Tibial artery (tissue), 4 donors: ENCODE measurements at regions not wholly inside any gene's neighbourhood (a gene's known extent, or its start where the extent isn't known, plus 50 kb on each side); places are given as distances from the start of the nearest gene placed in this dataset.

Experiments
- DNase-seq, 2 donors: peaks; one replicate each; pipeline ENCODE4 v3.0.0-alpha.2; 2019
- H3K27ac ChIP-seq, 2 donors: fragments of 200-600 bp; sonication (generic) in 1 of 2; 1 replicate in 1 of 2; 2 replicates in 1 of 2; pipeline ENCODE4 v1.5.1; 2018 to 2019; ENCODE audit warnings: mild to moderate bottlenecking in 1 of 2
- H3K27me3 ChIP-seq, 2 donors: fragments of 200-600 bp; sonication (generic) in 1 of 2; one replicate each; pipeline versions ENCODE4 v1.5.1 to v1.6.0; 2016 to 2019
- H3K36me3 ChIP-seq, 3 donors: fragments of 200-600 bp; sonication (generic) in 2 of 3; one replicate each; pipeline ENCODE4 v1.5.1; 2016 to 2019; ENCODE audit warnings: mild to moderate bottlenecking in 2 of 3
- H3K4me1 ChIP-seq, 4 donors: fragments of 200-600 bp; sonication (generic) in 2 of 4; 1 replicate in 3 of 4; 2 replicates in 1 of 4; pipeline ENCODE4 v1.5.1; 2016 to 2019
- H3K4me3 ChIP-seq, 2 donors: fragments of 200-600 bp; sonication (generic) in 1 of 2; 1 replicate in 1 of 2; 2 replicates in 1 of 2; pipeline ENCODE4 v1.5.1; 2018 to 2019; ENCODE audit warnings: mild to moderate bottlenecking in 2 of 2
- H3K9me3 ChIP-seq, 3 donors: fragments of 200-600 bp; sonication (generic) in 1 of 3; one replicate each; pipeline ENCODE4 v1.5.1; 2016 to 2019
- intact Hi-C: fragments of 100-400 bp; cut with DNase I; formaldehyde crosslinking; loops from one replicate; pipeline ENCODE4 v1.15.0; 2023; ENCODE audit warnings: low total_unique reads
- TF ChIP-seq, protein P1 (sequence below), 2 experiments: fragments of 200-600 bp in 1 of 2; fragments of 450-650 bp in 1 of 2; IDR thresholded peaks; one replicate each; pipeline ENCODE4 v1.5.1; 2017 to 2019; ENCODE audit warnings: antibody characterized with exemption in 2 of 2, mild to moderate bottlenecking in 1 of 2, moderate library complexity in 1 of 2

DNA sequence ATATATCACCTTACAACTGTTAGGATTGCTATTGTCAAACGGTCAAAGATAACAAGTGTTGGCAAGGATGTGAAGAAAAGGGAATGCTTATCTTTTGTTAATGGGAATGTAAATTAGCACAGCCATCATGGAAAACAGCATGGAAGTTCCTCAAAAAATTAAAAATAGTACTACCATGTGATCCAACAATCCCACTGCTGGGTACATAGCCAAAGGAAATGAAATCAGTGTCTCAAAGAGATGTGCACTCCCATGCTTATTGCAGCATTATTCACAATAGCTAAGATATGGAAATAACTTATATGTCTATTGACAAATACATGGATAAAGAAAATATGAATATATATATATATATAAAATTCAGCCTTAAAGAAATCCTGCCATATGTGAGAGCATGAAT is 274.6 kb downstream of the EDEM1 start:
- TF ChIP-seq, protein P1, sequence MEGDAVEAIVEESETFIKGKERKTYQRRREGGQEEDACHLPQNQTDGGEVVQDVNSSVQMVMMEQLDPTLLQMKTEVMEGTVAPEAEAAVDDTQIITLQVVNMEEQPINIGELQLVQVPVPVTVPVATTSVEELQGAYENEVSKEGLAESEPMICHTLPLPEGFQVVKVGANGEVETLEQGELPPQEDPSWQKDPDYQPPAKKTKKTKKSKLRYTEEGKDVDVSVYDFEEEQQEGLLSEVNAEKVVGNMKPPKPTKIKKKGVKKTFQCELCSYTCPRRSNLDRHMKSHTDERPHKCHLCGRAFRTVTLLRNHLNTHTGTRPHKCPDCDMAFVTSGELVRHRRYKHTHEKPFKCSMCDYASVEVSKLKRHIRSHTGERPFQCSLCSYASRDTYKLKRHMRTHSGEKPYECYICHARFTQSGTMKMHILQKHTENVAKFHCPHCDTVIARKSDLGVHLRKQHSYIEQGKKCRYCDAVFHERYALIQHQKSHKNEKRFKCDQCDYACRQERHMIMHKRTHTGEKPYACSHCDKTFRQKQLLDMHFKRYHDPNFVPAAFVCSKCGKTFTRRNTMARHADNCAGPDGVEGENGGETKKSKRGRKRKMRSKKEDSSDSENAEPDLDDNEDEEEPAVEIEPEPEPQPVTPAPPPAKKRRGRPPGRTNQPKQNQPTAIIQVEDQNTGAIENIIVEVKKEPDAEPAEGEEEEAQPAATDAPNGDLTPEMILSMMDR (IDR thresholded peaks at IDR 0.05) = no peak
- Histone ChIP-seq H3K36me3 (no peaks in the 10 kb centered on the region), H3K27ac (no peak overlapping the region), H3K4me3 (no peak overlapping the region), H3K4me1 (no peaks in the 10 kb centered on the region), H3K9me3 (no peaks in the 10 kb centered on the region), H3K27me3 (no peaks in the 10 kb centered on the region)
- no peak for DNase-seq
- intact Hi-C loops = no loop called here

DNA sequence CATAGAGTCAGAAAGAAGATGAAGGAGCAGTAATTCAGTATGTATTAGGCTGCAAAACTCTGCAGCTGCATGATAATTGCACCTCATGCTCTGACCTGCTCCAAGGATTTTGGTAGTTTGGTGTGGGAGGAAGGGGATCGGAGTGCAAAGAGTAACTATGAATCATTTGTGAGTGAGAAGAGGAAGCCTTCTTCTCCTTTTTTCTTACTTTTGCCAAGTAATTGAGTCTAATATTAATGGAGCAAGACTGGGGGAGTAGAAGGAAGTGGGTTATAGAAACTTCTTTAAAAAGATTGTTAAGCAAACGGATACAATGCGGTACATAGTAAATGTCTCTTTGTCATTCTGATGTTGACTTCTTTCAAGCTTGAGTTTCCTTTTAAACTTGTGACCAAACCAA is 276.5 kb downstream of the EDEM1 start:
- no peak overlapping the region for H3K27ac ChIP-seq
- no peak for DNase-seq
- H3K9me3 ChIP-seq = no peaks in the 10 kb centered on the region
- H3K4me3 ChIP-seq = no peak overlapping the region
- TF ChIP-seq, protein P1 (IDR thresholded peaks at IDR 0.05) = no peak
- no peaks in the 10 kb centered on the region for H3K4me1 ChIP-seq
- no peaks in the 10 kb centered on the region for H3K36me3 ChIP-seq
- H3K27me3 ChIP-seq = no peaks in the 10 kb centered on the region
- intact Hi-C loops = no loop called here

DNA sequence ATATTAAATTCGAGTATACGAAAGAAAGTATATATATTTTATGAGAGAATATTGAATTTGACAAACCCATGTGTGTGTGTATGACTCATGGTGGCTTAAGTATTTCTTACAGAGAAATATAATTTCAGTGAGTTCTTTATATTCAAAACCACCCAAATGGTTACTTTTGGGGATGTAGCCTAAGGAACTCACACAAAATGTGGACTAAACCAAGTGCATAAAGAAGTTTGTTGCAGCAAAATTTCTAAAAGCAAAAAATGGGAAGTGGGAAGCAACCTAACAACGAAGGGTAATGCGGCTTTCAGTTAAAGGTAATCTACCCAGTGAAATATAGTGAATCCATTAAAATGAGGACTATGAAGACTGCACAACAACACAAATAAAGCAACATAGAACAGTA is 277.1 kb downstream of the EDEM1 start:
- Histone ChIP-seq H3K4me1 (no peaks in the 10 kb centered on the region), H3K36me3 (no peaks in the 10 kb centered on the region), H3K4me3 (no peak overlapping the region), H3K9me3 (no peaks in the 10 kb centered on the region), H3K27ac (no peak overlapping the region), H3K27me3 (no peaks in the 10 kb centered on the region)
- no peak for DNase-seq
- intact Hi-C loops = no loop called here
- TF ChIP-seq, protein P1 (IDR thresholded peaks at IDR 0.05) = no peak

DNA sequence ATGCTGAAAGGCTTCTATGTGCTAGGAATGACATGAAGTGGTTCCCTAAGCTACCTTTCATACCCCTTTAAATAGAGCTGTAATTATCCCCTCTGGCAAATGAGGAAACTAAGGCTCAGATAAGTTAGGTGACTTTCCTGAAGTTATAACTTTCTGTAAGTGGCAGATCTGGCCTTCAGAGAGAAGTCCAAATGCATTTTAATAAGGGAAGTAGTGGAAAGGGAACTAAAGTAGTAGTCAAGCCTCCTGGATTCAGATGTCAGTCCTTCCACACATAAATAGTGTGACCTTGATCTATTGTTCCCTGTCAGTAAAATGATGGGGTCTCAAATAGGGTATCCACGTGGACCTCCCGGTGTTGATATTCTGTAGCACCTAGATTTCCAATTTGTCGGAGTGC is 277.7 kb downstream of the EDEM1 start:
- Histone ChIP-seq H3K36me3 (no peaks in the 10 kb centered on the region), H3K27me3 (no peaks in the 10 kb centered on the region), H3K9me3 (no peaks in the 10 kb centered on the region), H3K4me3 (no peak overlapping the region), H3K27ac (no peak overlapping the region), H3K4me1 (no peaks in the 10 kb centered on the region)
- intact Hi-C loops = no loop called here
- TF ChIP-seq, protein P1 (IDR thresholded peaks at IDR 0.05) = no peak
- DNase-seq = no peak

DNA sequence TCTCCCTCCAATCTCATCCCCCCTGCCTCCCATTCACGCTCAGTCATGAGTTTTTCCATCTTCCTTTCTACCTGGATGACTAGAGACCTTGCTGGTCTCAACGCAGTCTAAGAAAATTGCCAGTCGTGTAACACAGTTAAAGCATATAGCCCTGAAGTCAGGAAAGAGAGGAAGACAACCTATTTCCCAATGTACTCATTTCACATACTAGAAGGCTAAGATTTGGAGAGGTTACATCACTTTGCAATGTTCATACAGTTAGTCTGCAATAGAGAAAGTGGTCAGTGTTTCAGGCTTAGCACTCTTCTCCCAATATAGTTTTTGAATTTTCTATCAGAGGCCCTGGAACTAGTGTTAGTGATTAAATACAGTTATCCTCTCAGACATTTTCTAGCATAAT is 278.6 kb downstream of the EDEM1 start:
- intact Hi-C loops = no loop called here
- Histone ChIP-seq H3K27me3 (no peaks in the 10 kb centered on the region), H3K4me3 (no peak overlapping the region), H3K9me3 (no peaks in the 10 kb centered on the region), H3K4me1 (no peaks in the 10 kb centered on the region), H3K36me3 (no peaks in the 10 kb centered on the region), H3K27ac (no peak overlapping the region)
- DNase-seq = no peak
- TF ChIP-seq, protein P1 (IDR thresholded peaks at IDR 0.05) = no peak

DNA sequence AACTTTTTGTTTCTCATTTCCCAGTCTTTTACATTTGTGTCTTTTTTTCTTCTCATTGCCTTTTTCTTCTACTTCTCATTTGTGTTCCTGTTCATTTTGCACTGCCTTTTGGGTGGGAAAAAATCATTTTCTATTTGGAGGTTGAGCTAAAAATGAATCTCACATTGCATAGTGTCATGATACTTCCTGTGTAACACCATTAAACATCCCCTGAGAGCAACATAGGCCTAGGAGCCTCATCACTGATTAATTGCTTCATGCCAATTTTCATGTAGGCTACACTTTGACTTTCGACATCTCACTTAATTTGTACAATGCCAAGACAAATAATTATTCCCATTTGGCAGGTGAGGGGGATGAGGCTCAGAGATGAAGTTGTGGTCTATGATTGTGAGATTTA is 279.2 kb downstream of the EDEM1 start:
- intact Hi-C loops = no loop called here
- H3K36me3 ChIP-seq = no peaks in the 10 kb centered on the region

More for the DNA sequence above, 279.2 kb downstream of the EDEM1 start:
- no peaks in the 10 kb centered on the region for H3K4me1 ChIP-seq
- no peaks in the 10 kb centered on the region for H3K27me3 ChIP-seq
- H3K27ac ChIP-seq = no peak overlapping the region
- TF ChIP-seq, protein P1 (IDR thresholded peaks at IDR 0.05) = no peak
- H3K4me3 ChIP-seq = no peak overlapping the region
- no peaks in the 10 kb centered on the region for H3K9me3 ChIP-seq
- DNase-seq = no peak
